ENCODE measurements at regions not wholly inside any gene's neighbourhood (a gene's known extent, or its start where the extent isn't known, plus 50 kb on each side); places are given as distances from the start of the nearest gene placed in this dataset.

DNA sequence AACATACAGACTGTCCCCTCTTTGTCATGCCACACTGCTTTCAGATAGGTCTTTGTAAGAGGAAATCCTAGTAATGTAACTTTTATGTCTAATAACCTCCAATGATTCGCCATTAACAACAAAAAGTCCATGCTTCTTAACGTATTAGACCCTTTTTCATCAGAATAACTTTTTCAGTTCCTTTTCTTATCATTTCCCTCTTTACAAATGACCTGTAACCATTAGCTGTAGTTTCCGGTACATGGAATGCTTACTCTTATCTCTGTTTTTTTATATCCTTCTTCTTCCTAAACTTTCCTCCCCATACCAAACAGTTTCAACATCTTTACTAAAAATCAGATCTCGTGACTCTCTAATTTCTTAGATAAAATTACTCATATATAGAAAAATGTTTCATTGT, 268.9 kb upstream of the TYRP1 start:
- Histone ChIP-seq H3K4me2 (replicated peaks; ENCODE audit: low read depth, low read length, poor library complexity, severe bottlenecking) (no peak overlapping the region), H2AFZ (ENCODE audit: insufficient read depth, low read depth, low read length, poor library complexity, severe bottlenecking) (no peak overlapping the region), H3K4me1 (ENCODE audit: control insufficient read depth in 2 of 2, insufficient read depth in 2 of 2, low read length in 2 of 2) (no peaks in the 10 kb centered on the region), H3K27me3 (replicated peaks in 1 of 4; ENCODE audit: control extremely low read depth in 1 of 4, control insufficient read depth in 3 of 4, insufficient read depth in 4 of 4, low read length in 3 of 4) (no peaks in the 10 kb centered on the region), H3K79me2 (ENCODE audit: control insufficient read depth, insufficient read depth, low read length) (no peaks in the 10 kb centered on the region), H3K4me3 (ENCODE audit: control extremely low read depth in 1 of 5, extremely low read depth in 1 of 5, insufficient read depth in 1 of 5, low read depth in 2 of 5, low read length in 4 of 5) (no peak overlapping the region), H3K36me3 (replicated peaks in 1 of 2; ENCODE audit: control extremely low read depth in 1 of 2, control insufficient read depth in 1 of 2, extremely low read depth in 1 of 2, insufficient read depth in 2 of 2, low read length in 1 of 2) (no peaks in the 10 kb centered on the region), H3K27ac (ENCODE audit: low read length in 2 of 2) (no peak overlapping the region), H3K9ac (ENCODE audit: low read length) (no peak overlapping the region), H4K20me1 (ENCODE audit: control insufficient read depth, insufficient read depth, low read length, poor library complexity, severe bottlenecking) (no peaks in the 10 kb centered on the region), H3K9me3 (ENCODE audit: control extremely low read depth in 1 of 3, control insufficient read depth in 2 of 3, insufficient read depth in 1 of 3, low read length in 2 of 3) (no peaks in the 10 kb centered on the region)
- CTCF ChIA-PET = no interaction called here
- whole genome bisulfite sequencing (ENCODE audit: insufficient coverage) = 100% methylated on average over 1 of the region's 4 CpGs
- Mint-ChIP-seq H3K9me3 (ENCODE audit: insufficient read depth) (peaks cover 5% of the 10 kb centered on the region), H3K27ac (no peak overlapping the region), H3K4me1 (no peaks in the 10 kb centered on the region), H3K27me3 (no peaks in the 10 kb centered on the region), H3K4me3 (no peak overlapping the region)
- no peak for DNase-seq
- ATAC-seq (ENCODE audit: low read depth) = no peak
- intact Hi-C loops (cut with micrococcal nuclease) = no loop called here
- TF ChIP-seq, protein P1, sequence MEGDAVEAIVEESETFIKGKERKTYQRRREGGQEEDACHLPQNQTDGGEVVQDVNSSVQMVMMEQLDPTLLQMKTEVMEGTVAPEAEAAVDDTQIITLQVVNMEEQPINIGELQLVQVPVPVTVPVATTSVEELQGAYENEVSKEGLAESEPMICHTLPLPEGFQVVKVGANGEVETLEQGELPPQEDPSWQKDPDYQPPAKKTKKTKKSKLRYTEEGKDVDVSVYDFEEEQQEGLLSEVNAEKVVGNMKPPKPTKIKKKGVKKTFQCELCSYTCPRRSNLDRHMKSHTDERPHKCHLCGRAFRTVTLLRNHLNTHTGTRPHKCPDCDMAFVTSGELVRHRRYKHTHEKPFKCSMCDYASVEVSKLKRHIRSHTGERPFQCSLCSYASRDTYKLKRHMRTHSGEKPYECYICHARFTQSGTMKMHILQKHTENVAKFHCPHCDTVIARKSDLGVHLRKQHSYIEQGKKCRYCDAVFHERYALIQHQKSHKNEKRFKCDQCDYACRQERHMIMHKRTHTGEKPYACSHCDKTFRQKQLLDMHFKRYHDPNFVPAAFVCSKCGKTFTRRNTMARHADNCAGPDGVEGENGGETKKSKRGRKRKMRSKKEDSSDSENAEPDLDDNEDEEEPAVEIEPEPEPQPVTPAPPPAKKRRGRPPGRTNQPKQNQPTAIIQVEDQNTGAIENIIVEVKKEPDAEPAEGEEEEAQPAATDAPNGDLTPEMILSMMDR (IDR thresholded peaks at IDR 0.05) = no peak
- TF ChIP-seq EZH2 (IDR thresholded peaks at IDR 0.05; ENCODE audit: borderline replicate concordance, insufficient read depth, low read depth, low read length, poor library complexity, severe bottlenecking) = no peak
- POLR2A ChIA-PET = no interaction called here

DNA sequence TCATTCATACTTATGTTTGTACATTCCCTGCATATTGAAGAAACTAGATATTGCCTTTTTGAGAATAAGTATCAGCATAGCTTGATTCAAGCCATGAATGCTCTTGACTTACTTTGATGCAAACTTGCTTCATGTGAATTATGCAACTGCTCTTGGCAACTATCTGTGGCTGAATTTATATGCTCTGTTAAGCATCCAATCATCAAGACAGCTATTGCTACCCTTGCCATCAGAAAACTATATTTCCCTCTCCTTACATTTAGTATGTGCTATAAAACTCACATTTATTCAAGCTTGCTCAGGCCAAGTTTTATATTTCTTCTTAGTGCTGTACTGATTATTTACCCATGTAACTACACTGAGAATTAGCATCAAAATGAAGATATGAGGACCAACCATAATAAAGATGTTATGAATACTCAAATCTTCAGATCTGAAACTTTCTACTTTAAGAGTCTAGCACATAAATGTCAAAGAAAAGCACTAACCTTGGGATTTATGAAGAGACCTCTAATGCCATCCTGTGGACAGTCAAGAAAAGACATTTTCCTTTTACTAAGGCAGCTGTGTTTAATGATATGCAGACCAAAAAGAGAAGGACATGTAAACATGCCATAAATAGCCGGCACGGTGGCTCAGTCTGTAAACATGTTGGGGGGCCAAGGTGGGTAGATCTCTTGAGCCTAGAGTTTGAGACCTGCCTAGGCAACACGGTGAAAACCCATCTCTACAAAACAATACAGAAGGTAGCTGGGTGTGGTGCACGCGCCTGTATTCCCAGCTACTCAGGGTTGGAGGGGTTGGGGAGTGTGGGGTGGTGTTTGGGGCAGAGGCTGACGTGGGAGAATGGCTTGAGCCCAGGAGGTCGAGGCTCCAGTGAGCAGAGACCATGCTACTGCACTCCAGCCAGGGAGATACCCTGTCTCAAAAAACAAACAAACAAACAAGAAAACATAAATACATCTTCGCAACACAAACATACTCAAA, 267.0 kb upstream of the TYRP1 start:
- DNase-seq (no peak), ATAC-seq (ENCODE audit: low read depth) (no peak)
- no peak overlapping the region for H3K9ac ChIP-seq (ENCODE audit: low read length)
- Mint-ChIP-seq H3K4me1 (no peaks in the 10 kb centered on the region), H3K27me3 (no peaks in the 10 kb centered on the region), H3K9me3 (ENCODE audit: insufficient read depth) (peaks cover 12% of the 10 kb centered on the region), H3K27ac (no peak overlapping the region), H3K4me3 (no peak overlapping the region)
- POLR2A ChIA-PET = no interaction called here
- H3K4me3 ChIP-seq (ENCODE audit: control extremely low read depth in 1 of 5, extremely low read depth in 1 of 5, insufficient read depth in 1 of 5, low read depth in 2 of 5, low read length in 4 of 5) = no peak overlapping the region
- no peak overlapping the region for H3K27ac ChIP-seq (ENCODE audit: low read length in 2 of 2)
- no peaks in the 10 kb centered on the region for H3K9me3 ChIP-seq (ENCODE audit: control extremely low read depth in 1 of 3, control insufficient read depth in 2 of 3, insufficient read depth in 1 of 3, low read length in 2 of 3)
- CTCF ChIA-PET = no interaction called here
- H3K4me1 ChIP-seq (ENCODE audit: control insufficient read depth in 2 of 2, insufficient read depth in 2 of 2, low read length in 2 of 2) = no peaks in the 10 kb centered on the region
- H2AFZ ChIP-seq (ENCODE audit: insufficient read depth, low read depth, low read length, poor library complexity, severe bottlenecking) = no peak overlapping the region
- no peak overlapping the region for H3K4me2 ChIP-seq (replicated peaks; ENCODE audit: low read depth, low read length, poor library complexity, severe bottlenecking)
- H3K36me3 ChIP-seq (replicated peaks in 1 of 2; ENCODE audit: control extremely low read depth in 1 of 2, control insufficient read depth in 1 of 2, extremely low read depth in 1 of 2, insufficient read depth in 2 of 2, low read length in 1 of 2) = no peaks in the 10 kb centered on the region
- no peaks in the 10 kb centered on the region for H4K20me1 ChIP-seq (ENCODE audit: control insufficient read depth, insufficient read depth, low read length, poor library complexity, severe bottlenecking)
- no peak for TF ChIP-seq EZH2 (IDR thresholded peaks at IDR 0.05; ENCODE audit: borderline replicate concordance, insufficient read depth, low read depth, low read length, poor library complexity, severe bottlenecking)
- TF ChIP-seq, protein P1 (IDR thresholded peaks at IDR 0.05) = no peak
- H3K79me2 ChIP-seq (ENCODE audit: control insufficient read depth, insufficient read depth, low read length) = no peaks in the 10 kb centered on the region
- WGBS (ENCODE audit: insufficient coverage) = no CpG with 5 or more reads among the region's 8 CpGs
- intact Hi-C loops (cut with micrococcal nuclease) = no loop called here
- no peaks in the 10 kb centered on the region for H3K27me3 ChIP-seq (replicated peaks in 1 of 4; ENCODE audit: control extremely low read depth in 1 of 4, control insufficient read depth in 3 of 4, insufficient read depth in 4 of 4, low read length in 3 of 4)

All from B cell (primary cell).